IPS-18a (cell line): ENCODE measurements at regions not wholly inside any gene's neighbourhood (a gene's known extent, or its start where the extent isn't known, plus 50 kb on each side); places are given as distances from the start of the nearest gene placed in this dataset.
"Not testable (repeated sequence)": the region's sequence is repeated elsewhere in the genome, so short reads cannot be mapped to it uniquely, and the experiment has no call there.

Experiments
- H3K27ac ChIP-seq: one replicate; pipeline ENCODE4 v1.5.1; 2013; ENCODE audit warnings: low read length
- H3K27me3 ChIP-seq: one replicate; pipeline ENCODE4 v1.6.1; 2013; ENCODE audit warnings: mild to moderate bottlenecking, low read length; ENCODE audit not compliant: control insufficient read depth, insufficient read depth
- H3K36me3 ChIP-seq: one replicate; pipeline ENCODE4 v1.6.1; 2013; ENCODE audit warnings: low read depth, low read length; ENCODE audit not compliant: control insufficient read depth
- H3K4me1 ChIP-seq: one replicate; pipeline ENCODE4 v1.6.1; 2013; ENCODE audit warnings: low read depth, low read length; ENCODE audit not compliant: control insufficient read depth
- H3K4me3 ChIP-seq: one replicate; pipeline ENCODE4 v1.5.1; 2013; ENCODE audit warnings: low read length
- H3K9ac ChIP-seq: one replicate; pipeline ENCODE4 v1.6.1; 2013; ENCODE audit warnings: mild to moderate bottlenecking, low read length, moderate library complexity
- H3K9me3 ChIP-seq: one replicate; pipeline ENCODE4 v1.6.1; 2013; ENCODE audit warnings: low read depth, low read length; ENCODE audit not compliant: control insufficient read depth

DNA sequence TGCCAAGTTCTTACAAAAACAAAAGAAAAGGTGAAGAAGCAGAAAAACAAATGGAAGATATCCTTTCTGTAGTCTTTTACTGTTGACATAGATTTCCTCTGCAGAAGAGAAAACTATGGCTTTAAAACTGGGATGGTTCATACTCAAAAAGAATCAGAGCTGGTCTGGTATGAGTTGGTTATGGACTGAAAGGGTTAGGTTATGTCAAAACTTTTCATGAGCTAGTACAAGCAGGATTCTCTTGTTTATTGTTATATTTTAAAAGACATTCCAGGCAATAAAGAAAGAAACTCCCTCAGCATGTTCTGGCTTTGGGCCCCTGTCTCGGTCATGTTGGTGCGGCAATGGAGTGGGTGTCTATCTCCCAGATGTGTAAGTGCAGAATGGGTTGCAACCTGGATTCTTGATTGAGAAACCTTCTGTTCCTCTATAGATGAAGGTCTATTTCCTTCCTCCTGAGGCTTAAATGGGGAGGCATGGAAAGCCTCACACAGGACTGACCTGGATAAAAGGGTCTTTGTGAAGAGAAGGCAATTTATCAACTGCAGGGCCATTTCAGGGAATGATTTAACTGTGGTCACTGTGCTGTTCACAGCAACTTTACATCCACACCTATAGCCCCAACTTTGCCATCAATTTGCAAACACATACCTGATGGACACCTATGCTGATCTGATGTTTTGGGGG lies 209.6 kb upstream of the TNC start:
- Histone ChIP-seq H3K9ac (no peak overlapping the region), H3K27me3 (no peaks in the 10 kb centered on the region), H3K4me1 (no peaks in the 10 kb centered on the region), H3K9me3 (no peaks in the 10 kb centered on the region), H3K4me3 (no peak overlapping the region), H3K36me3 (no peaks in the 10 kb centered on the region), H3K27ac (no peak overlapping the region)

DNA sequence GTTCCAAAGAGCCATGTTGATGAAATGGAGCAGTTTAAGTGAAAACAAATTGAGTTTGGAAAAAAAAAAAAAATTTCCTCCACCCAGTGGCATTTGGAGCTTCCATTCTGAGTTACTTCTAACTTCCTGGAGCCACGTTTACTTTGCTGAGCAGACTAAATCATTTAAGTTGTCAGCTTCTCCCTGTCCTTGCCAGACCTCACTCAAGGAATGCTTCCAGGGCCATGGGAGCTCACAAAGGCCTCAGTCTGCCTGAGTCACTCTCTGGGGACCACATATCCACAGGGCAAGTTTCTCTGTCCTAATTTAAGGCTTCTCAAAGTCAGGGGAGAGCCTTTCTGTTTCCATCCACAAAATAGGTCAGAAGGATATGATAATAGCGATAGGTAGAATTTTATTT lies 210.3 kb upstream of the TNC start:
- H3K9ac ChIP-seq, result no peak overlapping the region

DNA sequence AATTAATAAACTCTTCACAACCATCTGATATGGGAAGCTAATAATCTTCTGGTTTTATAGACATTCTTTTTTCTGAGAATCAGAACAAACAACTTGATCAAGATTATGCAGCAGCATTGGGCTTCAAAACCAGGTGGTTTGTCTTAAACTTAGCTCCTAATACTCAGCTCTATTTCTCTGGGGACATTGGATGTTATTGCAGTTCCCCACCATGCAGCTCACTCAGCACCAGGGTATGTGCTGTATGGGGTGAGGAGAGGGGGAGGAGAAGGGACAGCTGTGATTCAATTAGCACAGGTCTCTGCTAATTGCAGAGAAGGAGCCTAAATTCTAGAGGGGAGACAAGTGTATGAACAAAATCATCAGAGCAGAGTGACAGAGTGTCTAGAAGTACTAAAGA lies 210.7 kb upstream of the TNC start:
- Histone ChIP-seq H3K4me3 (no peak overlapping the region), H3K36me3 (no peaks in the 10 kb centered on the region), H3K27ac (no peak overlapping the region), H3K9ac (no peak overlapping the region), H3K27me3 (no peaks in the 10 kb centered on the region), H3K4me1 (no peaks in the 10 kb centered on the region), H3K9me3 (no peaks in the 10 kb centered on the region)

More for the DNA sequence above, 210.3 kb upstream of the TNC start:
- no peaks in the 10 kb centered on the region for H3K4me1 ChIP-seq
- no peak overlapping the region for H3K27ac ChIP-seq
- H3K36me3 ChIP-seq, result no peaks in the 10 kb centered on the region
- no peaks in the 10 kb centered on the region for H3K27me3 ChIP-seq
- no peak overlapping the region for H3K4me3 ChIP-seq
- no peaks in the 10 kb centered on the region for H3K9me3 ChIP-seq

DNA sequence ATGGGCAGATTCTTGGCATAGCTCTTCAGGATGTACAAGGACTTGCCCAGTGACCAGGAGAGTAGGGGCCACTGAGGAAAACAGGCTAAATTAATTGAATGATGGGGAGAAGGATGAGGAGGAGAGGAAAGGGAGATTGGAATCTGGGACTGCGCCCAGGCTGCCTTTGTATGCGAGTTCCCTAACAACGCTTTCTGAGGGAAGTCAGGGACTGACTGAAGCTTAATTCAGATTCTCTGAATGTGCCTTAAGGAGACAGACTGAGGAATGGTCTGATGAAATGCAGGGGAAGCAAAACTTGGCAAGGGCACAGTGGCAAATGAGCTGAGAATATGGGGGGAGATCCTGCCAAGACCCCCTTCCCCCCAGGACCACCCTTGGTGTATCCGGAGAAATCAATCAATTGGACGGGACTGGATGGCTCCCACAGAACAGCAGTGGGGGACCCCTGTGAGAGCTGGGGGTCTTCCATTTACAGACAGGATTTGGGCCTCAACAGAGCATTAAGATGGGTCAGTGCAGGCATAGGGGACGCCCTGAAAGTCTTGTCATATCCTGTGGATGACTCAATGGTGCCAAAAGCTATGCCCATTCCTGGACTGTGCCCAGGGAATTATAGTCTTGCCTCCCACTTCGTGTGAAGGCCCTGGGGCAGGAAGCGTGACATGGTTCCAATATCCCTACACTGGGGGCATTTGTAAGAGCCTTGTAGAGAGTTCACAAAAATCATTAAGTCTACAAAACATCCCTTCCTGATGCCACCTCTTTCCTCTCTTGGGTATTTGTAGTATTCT lies 215.5 kb upstream of the TNC start:
- H3K27me3 ChIP-seq, result no peaks in the 10 kb centered on the region
- H3K4me1 ChIP-seq, result no peaks in the 10 kb centered on the region
- H3K36me3 ChIP-seq, result no peaks in the 10 kb centered on the region
- H3K9ac ChIP-seq, result no peak overlapping the region
- no peak overlapping the region for H3K4me3 ChIP-seq
- no peaks in the 10 kb centered on the region for H3K9me3 ChIP-seq
- no peak overlapping the region for H3K27ac ChIP-seq

DNA sequence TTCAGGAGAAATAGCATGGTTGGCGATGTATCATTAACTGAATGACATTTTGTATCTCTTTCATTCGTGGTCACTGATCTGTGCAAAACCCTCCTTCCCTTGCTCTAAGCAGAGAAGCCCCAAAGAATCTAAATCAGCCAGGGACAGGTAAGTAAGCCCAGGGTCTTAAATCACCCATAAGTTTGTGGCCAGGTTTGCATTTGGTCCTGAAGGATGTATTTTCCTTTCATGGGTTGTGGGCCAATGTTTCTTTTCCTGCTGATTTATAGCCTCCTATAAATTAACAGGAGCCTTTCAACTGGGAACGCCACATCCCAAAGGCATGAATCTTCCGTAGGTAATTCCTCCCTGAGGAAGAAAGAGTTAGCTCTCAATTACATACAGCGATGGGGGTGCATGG lies 217.5 kb upstream of the TNC start:
- Histone ChIP-seq H3K4me1 (no peaks in the 10 kb centered on the region), H3K27me3 (no peaks in the 10 kb centered on the region), H3K4me3 (no peak overlapping the region), H3K9ac (no peak overlapping the region), H3K9me3 (no peaks in the 10 kb centered on the region), H3K36me3 (no peaks in the 10 kb centered on the region), H3K27ac (no peak overlapping the region)

DNA sequence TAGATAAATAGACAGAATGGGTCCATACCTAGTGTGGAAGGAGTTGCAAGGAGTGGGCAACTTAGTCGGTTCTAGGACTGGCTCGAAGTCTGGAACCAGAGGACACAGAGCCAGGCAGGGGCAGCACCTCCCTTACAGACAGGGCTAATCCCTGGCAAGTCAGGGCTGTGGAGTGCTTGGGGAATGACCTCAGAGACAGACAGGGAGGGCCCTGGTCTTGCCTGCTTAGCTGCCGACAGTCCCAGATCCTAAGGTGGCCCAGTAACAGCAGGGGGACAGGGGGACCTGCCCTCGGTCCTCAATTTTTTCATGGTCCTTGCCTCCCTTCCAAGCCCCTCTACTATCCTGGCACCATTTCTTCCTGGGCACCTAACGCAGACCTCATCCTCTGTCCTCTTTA lies 222.4 kb upstream of the TNC start:
- Histone ChIP-seq H3K4me1 (no peaks in the 10 kb centered on the region), H3K36me3 (no peaks in the 10 kb centered on the region), H3K4me3 (no peak overlapping the region), H3K9ac (no peak overlapping the region), H3K9me3 (no peaks in the 10 kb centered on the region), H3K27ac (no peak overlapping the region), H3K27me3 (no peaks in the 10 kb centered on the region)

DNA sequence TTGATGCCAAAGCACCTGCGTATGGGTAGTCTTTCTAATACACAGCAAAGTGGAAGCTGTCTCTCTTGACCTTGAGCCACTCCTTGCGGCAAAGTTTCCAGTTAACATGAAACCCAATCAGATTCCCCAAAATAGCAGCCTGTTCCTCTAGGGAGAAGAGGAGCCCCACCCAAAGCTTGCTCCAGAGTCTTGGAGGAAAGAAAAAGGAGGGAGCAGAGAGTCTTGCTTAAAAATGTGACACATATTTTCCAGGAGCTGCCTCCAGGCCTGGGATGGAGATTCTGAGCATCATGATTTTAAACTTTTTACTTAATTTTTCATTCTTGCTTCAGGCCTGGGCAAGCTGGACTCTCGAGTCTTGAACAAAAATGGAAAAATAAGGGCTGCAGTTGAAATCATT lies 223.5 kb upstream of the TNC start:
- H3K9me3 ChIP-seq, result no peaks in the 10 kb centered on the region
- no peak overlapping the region for H3K4me3 ChIP-seq
- H3K27me3 ChIP-seq, result no peaks in the 10 kb centered on the region
- no peak overlapping the region for H3K9ac ChIP-seq
- no peak overlapping the region for H3K27ac ChIP-seq
- H3K4me1 ChIP-seq, result no peaks in the 10 kb centered on the region
- H3K36me3 ChIP-seq, result no peaks in the 10 kb centered on the region

DNA sequence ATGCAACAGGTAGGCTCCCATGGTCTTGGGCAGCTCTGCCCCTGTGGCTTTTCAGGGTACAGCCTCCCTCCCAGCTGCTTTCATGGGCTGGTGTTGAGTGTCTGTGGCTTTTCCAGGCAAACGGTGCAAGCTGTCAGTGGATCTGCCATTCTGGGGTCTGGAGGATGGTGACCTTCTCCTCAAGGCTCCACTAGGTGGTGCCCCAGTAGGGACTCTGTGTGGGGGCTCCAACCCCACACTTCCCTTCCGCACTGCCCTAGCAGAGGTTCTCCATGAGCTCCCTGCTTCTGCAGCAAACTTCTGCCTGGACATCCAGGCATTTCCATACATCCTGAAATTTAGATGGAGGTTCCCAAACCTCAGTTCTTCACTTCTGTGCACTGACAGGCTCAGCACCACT lies 229.8 kb upstream of the TNC start:
- not testable (repeated sequence) for H3K27me3 ChIP-seq, H3K4me3 ChIP-seq, H3K27ac ChIP-seq, H3K9ac ChIP-seq, H3K4me1 ChIP-seq, H3K36me3 ChIP-seq, H3K9me3 ChIP-seq

DNA sequence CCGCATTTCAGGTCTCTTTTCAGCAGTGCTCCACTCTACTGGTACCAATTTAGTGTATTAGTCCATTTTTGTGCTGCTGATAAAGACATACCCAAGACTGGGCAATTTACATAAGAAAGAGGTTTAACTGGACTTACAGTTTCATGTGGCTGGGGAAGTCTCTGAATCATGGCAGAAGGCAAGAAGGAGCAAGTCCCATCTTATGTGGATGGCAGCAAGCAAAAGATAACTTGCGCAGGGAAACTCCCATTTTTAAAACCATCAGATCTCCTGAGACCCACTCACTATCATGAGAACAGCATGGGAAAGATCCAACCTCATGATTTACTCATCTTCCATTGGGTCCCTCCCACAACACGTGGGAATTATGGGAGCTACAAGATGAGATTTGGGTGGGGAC lies 231.0 kb upstream of the TNC start:
- not testable (repeated sequence) for H3K36me3 ChIP-seq, H3K4me1 ChIP-seq, H3K27ac ChIP-seq, H3K4me3 ChIP-seq, H3K9ac ChIP-seq, H3K27me3 ChIP-seq, H3K9me3 ChIP-seq

DNA sequence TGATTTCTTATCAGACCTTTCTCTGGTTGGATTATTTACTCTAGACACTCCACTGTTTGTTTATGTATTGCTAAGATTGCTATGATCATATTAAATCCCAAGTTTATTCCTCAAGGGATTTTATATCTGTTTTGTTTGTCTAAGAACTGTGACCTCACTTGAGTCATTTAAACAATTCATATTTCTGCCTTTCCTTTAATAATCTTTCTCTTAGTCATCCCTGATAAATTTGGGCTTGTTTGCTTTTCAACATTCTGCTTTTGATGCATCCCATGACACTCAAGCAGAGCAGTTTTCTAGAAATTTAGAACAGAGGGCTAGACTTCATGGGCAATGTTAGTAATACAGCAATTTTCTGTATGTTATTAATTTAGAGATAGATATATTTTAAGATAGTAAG lies 231.6 kb upstream of the TNC start:
- Histone ChIP-seq H3K27ac (no peak overlapping the region), H3K4me3 (no peak overlapping the region), H3K9ac (no peak overlapping the region), H3K36me3 (no peaks in the 10 kb centered on the region), H3K9me3 (no peaks in the 10 kb centered on the region), H3K27me3 (no peaks in the 10 kb centered on the region), H3K4me1 (no peaks in the 10 kb centered on the region)

DNA sequence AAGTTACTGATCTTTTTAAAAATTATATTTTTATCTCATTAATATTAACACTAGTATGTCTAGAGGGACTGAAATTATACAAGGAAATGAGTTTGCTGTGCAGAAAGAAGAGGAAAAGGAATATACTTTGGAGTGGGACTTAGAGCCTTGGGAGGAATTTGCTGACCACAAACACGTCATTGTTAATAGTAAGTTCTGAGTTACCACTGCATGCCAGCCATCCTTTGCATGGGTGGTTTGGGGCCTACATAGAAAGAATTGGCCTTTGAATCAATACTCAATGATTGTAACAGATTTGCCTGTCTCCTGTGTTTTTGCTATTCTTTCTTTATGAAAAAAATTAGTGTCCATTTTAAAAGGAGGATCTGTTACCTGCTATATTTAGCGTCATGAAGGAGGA lies 232.6 kb upstream of the TNC start:
- Histone ChIP-seq H3K4me1 (no peaks in the 10 kb centered on the region), H3K9me3 (no peaks in the 10 kb centered on the region), H3K36me3 (no peaks in the 10 kb centered on the region), H3K27me3 (no peaks in the 10 kb centered on the region), H3K27ac (no peak overlapping the region), H3K4me3 (no peak overlapping the region), H3K9ac (no peak overlapping the region)

DNA sequence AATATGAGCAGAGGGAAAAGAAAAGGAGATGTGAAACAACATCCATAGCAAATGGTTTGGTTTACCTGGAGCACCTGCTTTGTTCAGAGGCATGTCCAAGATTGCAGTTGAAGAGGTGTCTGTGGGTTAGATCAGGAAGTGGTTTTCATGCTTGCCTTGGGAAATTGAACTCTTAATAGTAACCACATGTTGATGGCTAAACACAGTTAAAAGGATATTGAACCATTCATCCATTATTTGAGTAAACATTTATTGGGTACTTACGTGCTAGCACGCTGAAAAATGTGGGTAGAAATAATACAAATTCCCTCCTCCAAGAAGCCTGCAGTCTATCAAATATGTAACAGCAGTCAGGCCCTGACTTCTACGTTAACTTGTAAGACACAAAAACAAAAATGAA lies 235.7 kb upstream of the TNC start:
- H3K4me3 ChIP-seq, result no peak overlapping the region
- H3K4me1 ChIP-seq, result peaks cover 4% of the 10 kb centered on the region
- H3K36me3 ChIP-seq, result no peaks in the 10 kb centered on the region
- H3K9me3 ChIP-seq, result no peaks in the 10 kb centered on the region
- no peak overlapping the region for H3K9ac ChIP-seq
- no peaks in the 10 kb centered on the region for H3K27me3 ChIP-seq
- H3K27ac ChIP-seq, result no peak overlapping the region
